ENCODE measurements at regions not wholly inside any gene's neighbourhood (a gene's known extent, or its start where the extent isn't known, plus 50 kb on each side); places are given as distances from the start of the nearest gene placed in this dataset.

DNA sequence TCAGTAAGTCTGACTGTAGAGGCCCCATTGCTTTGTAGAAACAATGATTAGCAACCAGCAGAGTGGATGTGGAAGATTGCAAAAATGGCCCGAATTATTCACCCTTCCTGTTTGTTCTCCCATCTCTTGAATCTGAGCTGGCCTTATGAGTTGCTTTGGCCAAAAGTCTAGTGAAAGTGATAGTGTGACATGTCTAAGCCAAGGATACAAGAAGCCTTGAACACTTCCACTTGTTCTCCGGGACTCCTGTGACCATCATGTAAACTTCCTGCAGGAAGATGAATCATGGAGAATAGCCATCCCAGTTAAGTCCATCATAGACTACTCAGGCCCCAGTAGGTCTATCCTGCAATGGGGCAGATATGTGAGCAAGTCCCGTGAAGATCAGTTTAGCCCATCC lies 252.0 kb upstream of the JAG1 start:
- DNase-seq, result no peak

DNA sequence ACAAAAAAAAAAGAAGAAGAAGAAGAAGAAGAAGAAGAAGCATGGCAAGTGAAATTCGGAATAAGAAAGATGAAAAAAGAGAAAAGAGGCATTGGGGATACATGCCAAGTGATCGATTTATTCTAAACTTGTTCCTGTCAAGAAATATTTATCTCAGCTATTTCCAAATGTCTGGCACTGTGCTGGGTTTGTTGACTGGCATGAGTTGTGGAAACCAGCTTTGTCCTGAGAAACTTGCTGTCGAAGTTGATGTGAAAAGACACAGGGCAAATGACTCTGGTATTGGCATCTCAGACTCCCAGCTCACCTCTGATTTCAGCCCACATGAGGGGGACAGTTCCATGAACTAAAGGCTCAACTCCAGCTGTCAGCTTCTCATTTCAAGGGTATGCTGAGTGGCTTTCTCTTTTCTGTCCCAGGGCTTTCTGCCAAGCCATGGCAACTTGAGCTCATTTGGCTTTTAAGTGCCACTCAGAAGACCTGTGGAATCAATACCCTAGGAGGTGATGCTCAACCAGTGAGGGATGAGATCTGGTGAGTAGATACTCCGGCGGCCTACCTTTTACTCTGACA lies 253.3 kb upstream of the JAG1 start:
- DNase-seq, result no peak

DNA sequence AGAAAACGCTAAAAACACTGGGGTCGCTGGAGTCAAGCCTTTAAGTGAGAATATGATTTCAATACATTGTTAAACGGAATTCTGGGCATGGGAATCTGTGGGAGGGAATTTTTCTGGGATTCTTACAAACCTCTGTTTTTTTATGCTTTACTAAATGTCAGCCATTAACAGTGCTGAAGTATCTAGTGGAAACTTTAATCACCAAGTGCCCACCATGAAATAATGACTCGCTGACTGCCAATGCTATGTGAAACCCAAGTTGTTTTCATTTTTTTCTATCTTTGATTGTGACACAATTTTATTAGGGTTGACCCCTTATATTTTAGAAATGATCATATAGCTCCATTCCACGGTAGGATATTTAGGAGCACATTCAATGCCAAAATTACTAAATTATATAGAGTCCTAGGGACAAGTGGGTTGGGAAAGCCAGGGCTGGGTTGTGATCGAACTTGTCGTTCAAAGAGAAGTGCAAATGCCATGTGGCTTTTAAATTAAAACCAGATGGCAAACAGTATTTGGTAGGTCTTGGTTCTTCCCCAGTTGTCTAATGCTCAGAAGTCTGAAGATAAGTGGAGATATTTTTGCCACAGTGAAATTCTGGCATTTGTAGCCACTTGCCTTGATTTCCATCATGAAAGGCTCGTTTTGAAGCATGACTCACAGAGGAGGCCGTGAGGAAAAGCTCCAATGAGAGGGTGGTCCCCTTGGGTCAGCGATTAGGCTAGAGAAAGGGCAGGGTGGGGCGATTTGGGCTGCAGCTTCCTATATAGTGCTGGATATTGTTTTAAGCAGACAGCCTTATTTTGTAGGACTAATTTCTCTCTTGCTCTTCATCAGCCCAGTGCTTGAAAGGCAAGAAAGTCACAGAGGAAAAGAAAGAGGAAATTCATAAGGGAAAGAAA lies 254.4 kb upstream of the JAG1 start:
- peak; percentile 75 for DNase-seq

DNA sequence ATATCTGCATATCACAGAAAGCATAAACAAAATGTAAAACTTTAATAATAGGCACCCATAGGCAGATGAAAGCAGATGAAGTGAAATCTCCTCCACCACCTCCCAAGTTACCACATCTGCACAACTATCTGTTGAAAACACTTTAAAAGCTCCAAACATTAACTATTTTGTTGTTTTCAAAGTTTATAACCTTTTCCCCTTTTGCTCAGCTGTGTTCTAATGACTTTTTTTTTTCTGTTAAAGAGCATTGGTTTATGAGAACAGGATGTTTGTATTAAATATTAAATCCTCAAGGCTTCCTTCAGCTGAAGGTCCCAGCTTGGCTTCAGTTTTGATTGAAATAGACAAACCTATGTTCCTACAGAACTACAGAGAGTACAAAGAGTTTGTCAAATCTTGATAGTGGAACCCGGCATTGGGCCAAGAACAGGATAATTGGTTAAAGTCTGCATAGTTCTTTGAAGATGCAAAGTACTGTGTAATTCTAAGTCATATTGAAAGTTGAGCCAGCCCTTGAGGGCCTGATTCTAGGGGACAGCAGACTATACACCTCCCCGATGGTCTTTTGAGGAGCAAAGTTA lies 255.1 kb upstream of the JAG1 start:
- DNase-seq, result no peak

DNA sequence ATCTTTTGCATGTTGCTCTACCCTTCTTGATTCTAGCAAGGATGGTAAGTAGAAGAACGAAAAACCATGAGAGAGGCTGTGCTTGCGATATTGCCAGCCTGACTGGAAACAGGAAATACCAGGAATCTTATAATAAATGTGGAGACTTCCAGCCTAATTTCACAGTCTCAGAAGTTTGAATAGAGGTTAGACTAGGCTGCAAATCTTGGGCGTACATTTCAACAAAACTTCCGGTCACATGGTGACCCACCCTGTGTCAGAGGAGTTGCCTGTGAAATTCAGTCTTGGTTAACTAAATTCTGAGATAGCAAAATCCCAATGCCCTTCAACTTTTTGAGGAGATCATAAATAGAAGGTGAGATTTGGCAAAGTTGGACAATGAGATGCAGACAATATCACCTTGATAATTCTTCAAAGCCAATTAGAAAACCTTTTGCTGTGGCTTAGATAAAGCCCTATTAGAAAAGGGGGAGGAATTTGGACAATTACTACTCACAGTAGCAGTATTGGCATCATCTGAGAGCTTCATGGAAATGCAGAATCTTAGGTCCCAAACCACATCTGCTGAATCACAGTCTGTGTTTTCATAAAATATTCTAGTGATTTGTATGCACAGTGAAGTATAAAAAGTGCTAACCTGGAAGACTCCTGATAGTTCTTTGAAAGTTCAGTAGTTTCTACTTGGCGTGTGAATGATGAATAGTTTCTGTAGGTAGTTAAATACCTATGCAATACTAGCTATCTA lies 262.0 kb upstream of the JAG1 start:
- no peak for DNase-seq

DNA sequence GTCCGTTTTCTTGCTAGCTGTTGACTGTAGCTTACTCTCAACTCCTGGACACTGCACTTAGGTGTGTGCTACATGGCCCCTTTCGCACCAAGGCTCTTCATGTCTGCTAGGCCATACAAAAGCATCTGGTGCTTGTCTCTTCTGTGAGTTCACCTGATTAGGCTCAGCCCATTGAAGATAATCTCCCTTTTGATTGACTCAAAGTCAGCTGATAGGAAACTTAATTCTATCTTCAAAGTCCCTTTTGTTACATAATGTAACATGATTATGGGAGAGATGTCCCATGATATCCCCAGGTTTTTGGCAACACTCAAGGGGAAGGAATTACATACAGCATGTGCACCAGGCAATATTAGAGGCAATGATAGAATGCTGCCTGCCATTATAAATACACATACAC lies 263.0 kb upstream of the JAG1 start:
- DNase-seq, result no peak

DNA sequence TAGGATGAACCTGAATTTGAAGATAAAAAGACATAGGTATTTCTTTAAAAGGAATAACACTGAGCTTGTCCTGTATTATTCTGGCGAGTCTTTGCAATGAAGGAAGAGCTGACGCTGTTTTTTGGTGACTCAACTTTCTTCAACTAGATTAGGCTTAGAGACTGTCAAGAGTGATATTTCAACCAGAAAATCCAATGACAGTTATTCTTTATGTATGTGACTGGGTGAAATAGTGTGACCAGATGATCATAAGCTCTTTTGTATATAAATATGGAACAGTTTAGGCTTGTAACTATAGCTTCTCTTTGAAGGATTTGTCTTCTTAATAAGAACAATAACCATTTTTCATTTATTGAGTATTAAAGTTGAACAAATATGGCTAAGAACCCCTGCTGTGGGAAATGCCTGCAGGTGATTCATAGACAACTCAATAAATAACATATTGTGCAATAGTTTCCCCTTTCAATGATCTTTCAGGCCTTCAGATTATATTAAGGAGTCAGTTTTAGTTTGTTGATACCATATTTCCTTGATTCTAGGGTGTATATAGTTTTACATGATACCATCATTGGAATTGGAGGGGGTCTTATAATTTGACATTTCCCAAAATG lies 265.6 kb upstream of the JAG1 start:
- no peak for DNase-seq

DNA sequence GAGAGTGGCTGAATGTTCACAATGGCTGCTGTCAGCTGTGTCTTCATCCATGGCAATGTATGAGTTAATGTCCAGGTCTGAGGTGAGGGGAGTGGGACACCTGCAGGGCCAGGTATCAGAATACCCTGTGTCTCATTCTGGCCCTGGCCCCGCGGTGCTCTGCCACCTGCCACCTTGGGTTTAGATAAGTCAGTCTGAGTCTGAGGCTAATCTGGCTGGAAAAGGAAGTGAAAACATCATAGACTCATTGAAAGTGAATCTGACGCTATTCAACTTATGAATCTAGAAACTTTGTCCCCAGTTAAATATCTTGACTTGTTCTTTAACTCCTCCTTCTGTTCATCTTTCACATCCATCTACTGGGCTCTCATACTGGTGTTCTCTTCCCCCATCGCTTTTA lies 267.1 kb upstream of the JAG1 start:
- DNase-seq, result no peak

DNA sequence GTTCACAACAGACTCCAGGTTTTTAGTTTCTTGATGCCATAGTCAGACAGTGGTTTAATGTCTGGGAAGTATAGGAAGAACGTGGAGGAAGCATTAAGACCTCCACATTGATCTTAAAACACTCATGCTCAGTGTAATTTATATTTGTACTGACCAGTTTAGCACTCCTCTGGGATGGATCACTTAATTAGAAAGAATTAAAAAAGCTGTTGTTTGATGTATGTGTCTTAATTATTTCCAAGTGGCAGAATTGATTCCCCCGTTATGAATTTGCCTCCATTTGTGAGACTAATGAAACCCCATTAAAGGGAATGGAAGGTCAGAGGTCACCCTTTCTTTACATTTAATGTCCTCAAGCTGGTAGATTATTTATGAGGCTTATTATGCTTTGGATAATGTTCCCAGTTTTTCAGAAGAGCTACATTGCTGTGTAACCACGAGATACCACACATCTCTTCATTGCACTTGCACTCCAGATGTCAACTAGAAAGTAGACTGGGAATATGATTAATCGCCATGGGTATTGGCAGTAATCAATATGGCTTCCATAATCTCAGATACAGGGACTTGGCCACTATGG lies 270.0 kb upstream of the JAG1 start:
- no peak for DNase-seq

DNA sequence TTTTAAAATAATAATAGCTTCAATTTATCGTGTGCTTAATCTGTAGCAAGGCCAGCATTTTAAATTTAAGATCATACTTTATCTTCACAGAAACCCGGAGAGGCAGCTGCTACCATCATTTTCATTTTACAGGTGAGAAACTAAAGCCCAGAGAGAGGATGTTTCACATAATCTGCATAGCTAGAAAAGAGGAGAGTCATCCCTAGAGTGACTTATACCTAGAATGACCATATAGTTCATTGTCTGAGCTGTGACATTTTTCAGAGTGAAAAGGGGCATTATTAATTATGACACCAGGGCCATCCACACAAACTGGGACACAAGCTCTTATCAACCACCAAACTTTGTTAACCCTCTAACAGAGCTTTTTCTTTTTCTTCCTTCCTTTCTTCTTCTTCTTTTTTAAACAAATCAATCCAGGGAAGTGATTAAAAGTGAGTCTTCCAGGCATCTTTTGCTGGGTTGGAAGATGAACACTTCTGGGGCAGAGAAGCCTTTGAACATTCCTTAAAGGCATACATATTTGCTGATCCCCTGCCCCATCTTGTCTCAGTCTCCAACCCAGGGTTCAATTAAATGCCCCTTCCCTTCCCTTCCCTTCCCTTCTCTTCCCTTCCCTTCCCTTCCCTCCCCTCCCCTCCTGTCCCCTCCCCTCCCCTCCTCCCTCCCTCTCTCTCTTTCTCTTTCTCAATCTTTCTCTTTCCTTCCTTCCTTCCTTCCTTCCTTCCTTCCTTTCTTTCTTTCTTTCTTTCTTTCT lies 272.5 kb upstream of the JAG1 start:
- no peak for DNase-seq

DNA sequence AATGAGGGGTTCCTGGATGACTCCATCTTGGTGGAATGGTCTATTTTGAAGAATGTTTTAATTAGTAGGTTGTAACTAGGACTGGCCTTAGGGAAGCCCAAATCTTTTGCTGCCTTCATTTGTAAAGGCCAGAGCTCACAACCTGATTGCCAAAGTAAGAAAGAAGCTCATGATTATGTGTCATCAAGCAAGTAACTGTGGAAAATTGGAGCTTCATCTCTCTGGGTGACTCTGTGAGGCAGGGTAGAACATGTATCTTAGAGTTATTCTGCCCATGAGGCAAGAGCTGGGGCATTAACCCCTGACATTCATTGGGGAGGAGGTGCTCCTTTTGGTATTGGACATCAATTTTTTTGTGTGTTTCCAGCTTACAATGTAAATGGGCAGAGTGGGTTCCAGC lies 273.9 kb upstream of the JAG1 start:
- DNase-seq, result no peak

DNA sequence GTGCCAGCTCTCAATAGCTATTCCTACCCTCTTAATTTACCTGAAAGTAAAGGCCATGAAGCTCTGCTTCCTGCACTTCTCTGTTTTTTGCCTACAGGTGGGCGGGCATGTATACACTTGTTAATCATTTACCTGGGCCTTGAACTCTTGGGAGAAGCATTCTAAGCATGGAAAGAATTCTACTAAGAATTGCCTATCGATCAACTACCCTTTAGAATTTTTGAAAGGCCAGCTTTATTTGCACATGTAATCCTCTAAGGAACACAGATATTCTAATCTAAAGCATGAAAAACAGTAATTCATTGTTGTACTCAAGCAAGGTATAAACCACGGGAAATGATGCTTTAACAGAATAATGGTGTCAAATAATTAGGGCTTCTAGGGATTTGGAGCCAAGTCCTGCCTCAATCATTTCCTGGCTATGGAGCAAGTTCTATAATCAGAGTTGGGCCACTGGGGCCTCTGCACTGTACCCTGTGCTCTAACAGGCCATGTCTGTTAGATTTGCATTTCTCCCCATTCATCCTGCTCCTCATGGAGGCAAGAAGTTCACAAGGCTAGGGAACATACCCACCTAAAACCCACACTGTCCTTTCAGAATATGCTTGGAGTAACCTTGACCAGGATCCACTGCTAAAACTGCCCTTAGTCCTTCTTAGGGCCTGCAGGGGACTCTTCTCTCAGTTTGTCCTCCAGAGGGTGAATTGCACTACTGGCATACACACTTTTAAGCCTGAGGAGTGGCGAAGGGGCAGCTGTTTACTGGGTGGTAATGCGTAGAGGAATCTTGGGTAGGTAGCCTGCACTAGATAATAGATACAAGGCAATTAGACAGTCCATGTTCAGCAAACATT lies 276.4 kb upstream of the JAG1 start:
- DNase-seq, result peak; percentile 12

DNA sequence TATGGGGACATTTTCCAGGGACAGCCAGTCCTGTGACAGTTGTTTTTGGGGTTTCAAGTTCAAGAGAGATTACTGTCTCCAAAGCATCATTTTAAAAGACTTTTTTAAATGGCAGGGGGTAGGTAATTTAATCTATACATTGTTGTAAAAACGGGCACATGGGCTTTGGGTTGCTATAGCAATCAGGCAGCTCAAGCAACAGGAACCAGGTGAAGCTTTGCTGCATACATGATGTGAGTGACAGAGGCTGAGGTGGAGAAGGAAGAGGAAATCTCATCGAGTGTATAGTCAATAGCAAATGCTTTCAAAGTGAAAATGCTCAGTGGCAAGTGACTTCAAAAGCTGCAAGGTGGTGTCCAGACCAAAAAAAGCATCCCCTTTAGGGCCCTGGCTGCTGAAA lies 277.4 kb upstream of the JAG1 start:
- no peak for DNase-seq

DNA sequence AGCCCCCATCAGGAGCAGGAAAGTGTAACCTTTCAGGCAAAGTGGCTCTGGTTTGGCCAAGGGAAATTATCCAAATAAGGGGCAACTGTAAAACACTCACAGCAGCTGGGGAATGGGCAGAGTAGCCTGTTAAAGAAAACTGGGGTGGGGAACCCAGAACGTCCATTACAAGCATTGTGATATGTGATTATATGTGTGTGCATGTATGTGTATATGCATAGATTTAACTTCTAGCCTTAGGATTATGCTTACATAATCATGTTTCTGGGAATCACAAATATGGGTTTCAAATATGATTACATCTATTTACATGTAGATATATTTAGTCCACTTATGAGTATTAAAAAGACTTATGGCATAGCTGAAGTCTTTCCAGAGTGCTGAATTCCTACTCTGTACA lies 278.1 kb upstream of the JAG1 start:
- no peak for DNase-seq

DNA sequence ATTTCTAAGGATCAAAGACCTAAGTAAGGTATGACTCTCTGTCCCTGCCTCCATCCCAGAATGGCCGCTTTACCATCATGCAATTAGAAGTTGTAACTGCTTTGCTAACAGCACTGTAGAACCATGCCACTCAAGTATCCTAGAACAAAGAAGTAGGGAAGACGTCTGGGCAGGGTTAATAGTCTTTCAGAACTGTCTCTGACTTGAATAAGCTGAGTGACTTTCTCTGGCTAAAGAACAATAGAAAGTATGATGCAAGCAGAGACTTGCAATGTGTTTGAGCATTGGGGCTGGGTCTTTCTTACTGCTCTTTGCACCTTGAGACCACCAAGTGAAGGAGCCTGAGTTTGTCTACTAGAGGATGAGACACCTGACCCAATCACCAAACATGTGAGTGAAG lies 279.6 kb upstream of the JAG1 start:
- no peak for DNase-seq

DNA sequence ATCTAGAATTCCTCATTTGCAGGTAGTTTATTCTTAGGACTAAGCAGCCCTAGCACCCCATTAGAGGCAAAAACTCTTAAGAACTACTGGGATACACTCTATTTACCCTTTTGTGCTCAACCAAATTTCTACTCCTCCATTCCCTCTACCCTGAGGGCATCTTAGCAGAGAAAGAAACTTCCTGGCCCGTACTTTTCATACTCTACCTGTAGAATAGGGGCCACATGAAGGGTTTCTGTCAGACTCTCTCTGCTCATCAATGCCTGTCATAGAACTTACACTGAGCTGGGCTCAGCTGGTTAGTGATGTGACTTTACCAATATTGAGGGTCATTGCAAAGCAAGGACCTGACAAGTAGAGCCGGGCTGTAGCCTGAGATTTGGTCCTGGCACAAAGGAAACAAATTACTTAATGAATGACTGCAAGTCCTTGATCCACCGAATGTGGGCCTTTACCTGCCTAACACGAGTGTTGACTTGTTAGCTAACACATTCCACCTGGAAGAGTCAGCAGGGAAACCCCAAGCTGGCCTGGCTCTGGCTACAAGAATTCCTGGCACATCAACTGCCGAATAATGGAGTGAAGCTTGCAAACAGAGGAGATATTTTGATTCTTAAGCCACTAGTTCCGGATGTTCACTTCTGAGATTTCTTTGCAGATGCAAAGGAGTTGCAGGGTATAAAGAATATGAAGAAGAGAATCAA lies 280.5 kb upstream of the JAG1 start:
- peak; percentile 41 for DNase-seq

DNA sequence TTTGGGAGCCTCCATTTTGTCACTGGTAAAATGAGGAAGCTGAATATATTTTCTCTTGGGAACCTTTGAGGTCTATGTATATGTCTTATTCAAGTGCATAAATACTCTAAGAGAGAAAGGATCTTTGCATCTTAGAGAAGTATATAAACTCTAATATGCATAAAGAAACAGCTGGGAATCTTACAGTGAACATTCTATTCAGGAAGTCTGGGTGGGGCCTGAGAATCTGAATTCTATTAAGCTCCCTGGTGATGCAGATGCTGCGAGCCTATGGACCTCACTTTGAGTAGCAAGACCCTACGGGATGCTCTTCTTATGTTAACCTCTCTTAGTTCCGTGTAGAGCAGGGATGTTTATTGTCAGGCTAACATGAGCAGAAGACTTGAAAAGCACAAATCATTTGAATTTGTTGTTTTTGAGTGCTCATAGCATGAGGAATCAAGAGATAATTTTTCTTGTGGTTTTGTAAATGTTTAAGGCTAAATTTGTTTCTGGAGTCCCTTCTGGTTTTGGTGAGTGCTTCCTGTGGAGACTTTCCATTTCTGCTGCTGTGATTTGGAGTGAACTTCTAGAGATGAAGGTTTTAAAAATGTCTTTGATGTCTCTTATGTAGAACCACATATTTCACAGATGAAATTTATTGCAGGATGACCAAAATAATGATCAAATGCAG lies 281.2 kb upstream of the JAG1 start:
- DNase-seq, result no peak

DNA sequence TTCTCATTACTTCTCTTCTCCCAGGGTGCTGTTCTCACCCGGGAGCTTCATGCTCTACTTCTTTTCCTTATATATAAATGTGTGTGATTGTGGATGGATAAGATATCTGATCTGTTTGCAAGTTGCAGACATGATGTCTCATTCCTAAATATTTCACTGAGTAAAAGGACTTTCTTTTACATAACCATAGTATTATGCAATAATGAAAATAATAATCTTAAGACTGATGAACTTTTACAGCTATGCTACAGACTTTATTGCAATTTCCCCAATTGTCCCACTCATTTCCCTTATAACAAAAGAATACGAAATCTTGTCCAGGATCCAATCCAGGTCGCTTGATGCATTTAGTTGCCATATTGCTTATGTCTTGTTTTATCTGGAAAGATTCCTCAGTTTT lies 284.5 kb upstream of the JAG1 start:
- no peak for DNase-seq

DNA sequence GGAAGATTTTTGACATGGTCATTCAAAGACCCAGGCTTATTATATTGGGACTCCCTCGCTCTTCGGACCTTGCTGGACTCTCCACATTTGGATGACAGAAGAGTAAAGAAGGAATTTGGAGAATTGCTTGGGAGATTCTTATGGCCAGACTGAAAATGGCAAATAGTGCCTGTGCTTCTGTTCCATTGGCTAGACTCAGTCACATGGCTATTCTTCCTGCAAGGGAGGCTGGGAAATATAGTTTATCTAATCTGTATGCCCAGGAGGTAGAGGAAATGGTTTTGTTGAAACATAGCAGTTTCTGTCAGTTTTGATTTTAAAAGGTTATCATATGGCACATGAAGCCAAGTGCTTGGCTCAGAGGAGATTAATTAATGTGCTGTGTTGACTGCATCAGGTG lies 286.6 kb upstream of the JAG1 start:
- DNase-seq, result no peak
